NCI-H226 (cell line): ENCODE measurements at regions not wholly inside any gene's neighbourhood (a gene's known extent, or its start where the extent isn't known, plus 50 kb on each side); places are given as distances from the start of the nearest gene placed in this dataset.
A peak's percentile ranks its signal among the peaks of the same experiment; 100 is the strongest.

Experiments
- DNase-seq: peaks from one replicate; pipeline ENCODE4 v3.0.0-alpha.2; 2015

- no peak for DNase-seq
These were observed 121.2 kb upstream of the PTGFR start for GRCh38 chr1:78369546-78369945.

GRCh38 chr1:78370356-78370755 is 120.4 kb upstream of the PTGFR start:
- DNase-seq: peak; percentile 44

GRCh38 chr1:78370779-78371482 is 119.8 kb upstream of the PTGFR start:
- no peak for DNase-seq

DNA sequence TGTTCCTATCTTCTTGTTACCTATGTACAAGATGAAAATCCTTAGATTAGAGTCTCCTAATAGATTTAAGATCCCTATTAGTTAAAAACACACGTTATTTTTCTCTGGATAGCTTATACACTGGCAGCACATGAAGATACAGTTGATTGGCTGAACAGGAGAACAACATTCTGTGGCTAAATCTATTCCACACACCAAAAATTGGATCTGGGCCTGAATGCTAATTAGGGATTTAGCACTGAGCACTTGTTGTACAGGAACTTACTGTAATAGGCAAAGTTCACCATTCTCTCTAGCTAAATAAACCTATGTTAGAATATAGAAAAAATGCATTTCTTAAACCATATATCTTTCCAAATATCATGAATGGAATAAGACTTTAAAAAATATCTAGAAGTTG is 117.1 kb upstream of the PTGFR start:
- no peak for DNase-seq

DNA sequence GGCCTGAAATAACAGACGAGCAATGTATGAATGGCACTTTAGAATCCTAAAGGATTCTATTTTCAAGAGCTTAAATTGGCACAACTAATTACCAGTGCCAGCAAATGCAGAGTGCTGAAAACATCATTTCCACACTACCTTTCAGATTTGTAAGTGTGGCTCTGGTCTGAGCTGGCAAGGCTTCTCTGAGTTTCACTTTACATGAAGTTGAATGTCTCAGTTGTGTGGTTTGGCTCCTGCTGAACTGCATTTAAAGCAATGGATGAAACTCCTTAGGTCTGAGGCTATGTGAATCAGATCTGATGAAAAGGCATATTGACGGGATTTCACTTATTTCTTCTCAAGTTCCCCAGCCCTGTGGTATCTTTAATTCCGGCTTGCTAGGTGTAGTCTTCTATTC is 114.8 kb upstream of the PTGFR start:
- DNase-seq: no peak

DNA sequence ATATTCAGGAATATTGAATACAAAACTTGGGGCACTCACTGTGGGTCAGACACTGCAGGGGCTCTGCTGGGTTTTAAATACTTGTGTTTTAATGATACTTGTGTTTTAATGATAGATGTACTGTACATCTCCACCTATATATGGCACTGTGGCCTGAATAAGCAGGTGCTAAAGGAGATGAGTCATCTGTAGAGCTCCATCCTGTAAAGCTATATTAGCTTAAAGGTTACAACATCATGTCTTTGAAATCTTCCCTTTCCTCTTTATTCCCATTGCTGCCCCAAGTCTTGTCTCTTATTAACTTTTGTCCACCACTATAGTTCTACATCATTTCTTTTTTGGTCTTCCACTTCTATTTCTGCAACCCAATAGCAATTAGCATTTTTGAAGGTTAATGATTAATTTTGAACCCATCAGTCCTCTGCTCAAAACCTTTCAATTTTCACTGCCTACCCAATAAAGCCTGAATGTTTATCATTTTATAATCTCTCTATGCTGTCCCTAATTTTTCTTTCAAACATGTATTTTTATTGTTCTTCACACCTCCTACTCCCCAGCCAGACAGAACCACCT is 113.3 kb upstream of the PTGFR start:
- DNase-seq: peak; percentile 12

DNA sequence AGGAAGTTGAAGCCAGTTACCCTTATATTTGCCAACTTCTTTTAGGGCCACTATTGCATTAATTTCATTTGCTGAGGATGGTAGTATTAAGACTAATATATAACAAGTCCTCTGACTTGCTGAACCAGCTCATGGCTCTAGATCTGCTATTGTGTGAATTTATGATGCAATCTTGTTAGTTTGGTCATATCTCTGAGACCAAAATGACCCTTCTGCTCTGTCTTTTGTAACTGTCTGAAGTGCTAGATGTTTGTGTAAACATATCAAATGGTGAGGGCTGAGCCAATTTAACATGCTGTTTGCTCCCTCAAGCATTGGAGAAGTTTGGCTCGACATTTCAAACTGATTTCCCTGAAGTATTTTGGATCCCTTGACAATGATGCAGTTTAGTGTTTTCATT is 106.9 kb upstream of the PTGFR start:
- no peak for DNase-seq

GRCh38 chr1:78385744-78386462 is 104.9 kb upstream of the PTGFR start:
- no peak for DNase-seq

DNA sequence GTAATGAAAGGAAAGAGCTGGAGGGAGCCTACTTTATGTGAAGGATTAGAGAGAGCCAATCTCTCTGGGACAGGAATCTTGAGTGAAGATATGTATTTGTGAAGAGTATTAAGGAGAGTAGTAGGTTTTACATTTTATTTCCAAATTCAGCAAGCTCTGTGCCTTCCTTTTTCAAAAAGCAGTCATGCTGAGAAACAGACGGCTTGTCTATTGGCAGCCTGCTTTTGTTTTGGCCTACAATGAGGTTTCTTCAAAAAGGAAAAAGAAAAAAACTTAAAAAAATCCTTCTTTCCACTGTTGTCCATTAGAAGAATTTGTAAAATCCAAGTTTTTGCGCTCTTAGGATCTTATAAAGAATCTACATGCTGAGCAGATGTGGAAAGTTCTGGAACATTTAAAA is 103.6 kb upstream of the PTGFR start:
- no peak for DNase-seq

GRCh38 chr1:78387871-78388270 is 102.9 kb upstream of the PTGFR start:
- peak; percentile 74 for DNase-seq

DNA sequence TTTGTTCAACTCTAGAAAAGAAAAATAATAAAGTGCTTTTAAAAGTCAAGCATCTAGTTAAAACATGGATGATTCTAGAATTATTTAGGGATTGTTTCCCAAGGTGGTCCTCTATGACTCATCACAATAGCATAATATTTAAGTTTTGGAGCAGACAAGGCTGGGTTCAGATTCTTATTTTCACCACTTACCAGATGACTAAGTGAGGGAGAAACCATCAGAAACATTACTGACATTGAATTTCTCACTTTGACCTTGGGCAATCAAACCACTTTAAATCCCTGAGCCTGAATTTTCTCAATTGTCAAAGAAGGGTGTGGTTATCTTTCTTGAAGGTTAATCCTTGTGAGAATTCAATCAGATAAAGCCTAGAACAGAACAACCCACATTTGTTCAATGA is 102.5 kb upstream of the PTGFR start:
- no peak for DNase-seq

DNA sequence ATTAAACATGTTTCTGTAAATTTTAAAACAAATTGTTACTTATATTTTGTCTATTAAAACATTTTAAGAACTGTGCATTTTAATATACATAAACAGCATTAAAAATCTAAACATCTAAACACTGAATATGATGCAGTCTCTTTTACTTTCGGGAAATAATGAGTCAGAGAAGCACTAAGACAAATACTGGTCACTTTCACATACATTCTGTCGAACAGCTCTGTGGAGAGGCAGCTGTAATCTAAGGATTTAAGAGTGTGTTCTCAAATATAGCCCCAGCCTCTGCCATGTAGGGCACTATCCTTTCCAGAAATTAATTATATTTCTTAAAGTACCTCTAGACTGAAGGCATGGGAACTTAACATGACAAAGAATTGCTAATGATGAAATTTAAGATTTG is 89.6 kb upstream of the PTGFR start:
- DNase-seq: no peak

DNA sequence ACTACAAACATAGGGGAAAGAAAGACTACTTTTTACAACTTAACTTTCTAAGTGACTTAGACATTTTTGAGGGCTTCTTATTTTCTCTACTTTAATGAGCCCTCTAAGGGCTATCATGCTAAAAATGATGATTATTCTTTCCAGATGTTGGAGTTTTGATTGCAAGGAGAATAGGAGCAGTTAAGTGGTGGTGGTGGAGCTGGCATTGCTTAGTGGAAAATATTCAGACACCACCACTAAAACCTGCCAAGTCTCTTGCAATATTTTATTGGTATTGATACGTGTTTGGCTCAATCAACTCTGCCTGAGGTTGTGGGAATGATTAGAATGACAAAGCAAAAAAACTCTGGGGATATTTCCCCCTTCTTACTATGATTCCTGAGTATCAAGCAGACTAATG is 82.6 kb upstream of the PTGFR start:
- no peak for DNase-seq

DNA sequence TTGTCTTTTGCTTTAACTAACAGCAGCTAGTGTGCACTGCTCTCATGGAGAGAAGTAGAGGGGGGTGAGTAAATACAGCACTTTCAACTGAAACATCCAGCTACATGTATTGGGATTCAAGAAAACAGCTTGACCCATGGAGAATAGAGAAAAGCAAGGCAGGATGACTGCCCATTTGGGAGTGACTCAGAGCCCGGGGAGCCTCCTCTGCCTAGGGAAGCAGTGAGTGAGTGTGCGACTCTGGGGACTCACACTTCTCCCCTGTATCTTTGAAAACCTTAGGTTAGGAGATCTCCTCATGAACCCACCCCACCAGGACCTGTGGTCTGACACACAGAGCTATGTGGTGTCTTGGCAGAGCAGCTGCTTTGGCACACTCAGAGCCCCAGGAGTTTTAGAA is 82.0 kb upstream of the PTGFR start:
- no peak for DNase-seq

DNA sequence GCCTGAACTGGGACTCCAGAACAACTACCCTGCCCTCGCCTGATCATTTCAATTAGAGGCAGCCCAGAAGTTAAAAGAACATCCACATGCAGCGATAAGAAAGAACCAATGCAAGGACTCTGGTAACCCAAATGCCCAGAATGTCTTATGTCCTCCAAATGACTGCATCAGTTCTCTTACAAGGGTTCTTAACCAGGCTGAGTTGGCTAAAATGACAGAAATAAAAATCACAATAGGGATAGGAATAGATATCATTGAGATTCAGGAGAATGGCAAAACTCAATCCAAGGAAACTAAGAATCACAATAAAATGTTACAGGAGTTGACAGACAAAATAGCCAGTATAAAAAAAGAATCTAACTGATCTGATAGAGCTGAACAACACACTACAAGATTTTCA is 80.1 kb upstream of the PTGFR start:
- DNase-seq: no peak

- DNase-seq: no peak
These were observed 79.1 kb upstream of the PTGFR start for GRCh38 chr1:78411707-78412106.

DNA sequence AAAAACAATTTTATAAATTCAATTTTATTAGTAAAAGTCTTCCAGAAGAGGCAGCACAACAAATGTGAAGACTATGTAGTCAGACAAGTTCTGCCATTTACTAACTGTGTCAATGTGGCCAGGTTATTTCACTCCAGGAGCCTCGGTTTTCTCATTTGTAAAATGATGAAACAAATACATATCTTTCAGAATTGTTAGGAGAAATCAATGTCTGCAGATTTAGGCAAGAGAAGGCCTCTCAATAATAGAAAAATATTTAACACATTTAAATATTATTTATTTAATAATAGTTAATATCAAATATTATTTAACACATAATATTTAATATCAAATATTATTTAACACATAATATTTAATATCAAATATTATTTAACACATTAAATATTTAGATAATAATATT is 75.6 kb upstream of the PTGFR start:
- no peak for DNase-seq

- DNase-seq: no peak
These were observed 71.5 kb upstream of the PTGFR start for GRCh38 chr1:78419309-78419708.

DNA sequence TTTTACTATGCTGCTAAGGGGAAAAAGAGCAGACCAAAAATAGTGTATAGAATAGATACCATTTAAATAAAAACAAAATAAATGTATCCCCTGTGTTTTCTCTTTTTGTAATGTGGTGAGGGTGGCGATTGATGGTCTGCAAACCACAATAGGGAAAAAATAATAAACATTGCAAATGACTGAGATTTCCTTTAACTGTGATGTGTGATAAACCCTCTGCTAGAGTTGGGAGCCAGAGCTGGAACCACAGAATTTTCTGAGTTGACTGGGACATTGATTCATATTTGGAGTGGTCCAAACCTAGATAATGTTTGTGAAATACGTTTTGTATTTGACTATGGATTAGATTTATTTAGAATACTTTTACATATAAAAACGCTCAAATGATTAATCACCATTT is 70.6 kb upstream of the PTGFR start:
- no peak for DNase-seq

GRCh38 chr1:78420688-78421087 is 70.1 kb upstream of the PTGFR start:
- no peak for DNase-seq

- DNase-seq: no peak
These were observed 66.1 kb upstream of the PTGFR start for GRCh38 chr1:78424720-78425119.

- no peak for DNase-seq
These were observed 64.4 kb upstream of the PTGFR start for GRCh38 chr1:78426408-78426807.

DNA sequence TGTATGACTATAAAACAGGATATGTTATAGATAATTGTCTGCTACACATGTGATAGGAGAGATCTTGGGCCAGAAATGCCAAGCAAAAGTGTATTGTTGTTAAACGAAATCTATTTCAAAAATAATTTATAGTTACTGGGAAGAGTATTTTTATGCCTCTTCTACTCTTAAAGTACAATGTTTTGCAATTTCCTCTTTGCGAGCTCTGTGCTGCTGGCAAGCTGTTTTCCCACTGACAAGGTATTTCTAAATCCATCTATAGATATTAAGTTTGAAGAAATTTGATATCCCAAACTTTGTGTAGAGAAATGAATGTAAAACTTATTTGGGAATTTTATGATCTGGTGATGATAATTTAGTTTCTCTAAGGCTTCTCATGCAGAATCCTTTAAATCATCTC is 63.3 kb upstream of the PTGFR start:
- DNase-seq: no peak

GRCh38 chr1:78432016-78432415 is 58.8 kb upstream of the PTGFR start:
- no peak for DNase-seq

- no peak for DNase-seq
These were observed 56.4 kb upstream of the PTGFR start for GRCh38 chr1:78434351-78434750.
